Fibroblast of the aortic adventitia (primary cell): ENCODE measurements at regions not wholly inside any gene's neighbourhood (a gene's known extent, or its start where the extent isn't known, plus 50 kb on each side); places are given as distances from the start of the nearest gene placed in this dataset.

Experiments used
- DNase-seq: peaks from one replicate; pipeline ENCODE4 v3.0.0-alpha.2; 2010; ENCODE audit warnings: low read depth
- H3K4me3 ChIP-seq: 2 replicates; pipeline ENCODE4 v1.5.1; 2011; ENCODE audit warnings: low read depth, mild to moderate bottlenecking, control low read depth, low read length, moderate library complexity
- CTCF ChIP-seq: IDR thresholded peaks from 2 replicates; pipeline ENCODE4 v1.5.1; 2011; ENCODE audit warnings: mild to moderate bottlenecking, low read length, control low read depth, inconsistent platforms; ENCODE audit not compliant: insufficient read depth

DNA sequence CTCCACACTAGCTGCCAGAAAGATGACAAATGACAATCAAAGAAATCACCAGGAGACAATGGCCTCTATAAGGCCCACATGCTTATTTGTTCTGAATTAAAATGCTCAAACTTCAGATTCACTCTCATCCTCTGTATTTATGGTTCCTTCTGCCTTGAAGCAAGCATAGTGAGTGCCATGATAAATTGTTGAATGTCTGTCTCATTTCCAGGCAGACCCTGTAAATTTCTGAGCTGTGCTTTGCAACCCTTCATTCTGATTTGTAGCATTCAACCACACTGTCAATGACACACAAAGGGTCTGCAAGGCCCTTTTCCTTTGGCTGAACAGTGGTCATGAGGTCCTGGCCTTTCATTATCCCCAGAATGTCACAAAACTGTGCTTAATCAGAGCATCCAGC is 506.6 kb upstream of the GHITM start:
- TF ChIP-seq CTCF, result no peak
- H3K4me3 ChIP-seq, result no peak overlapping the region
- DNase-seq, result no peak

DNA sequence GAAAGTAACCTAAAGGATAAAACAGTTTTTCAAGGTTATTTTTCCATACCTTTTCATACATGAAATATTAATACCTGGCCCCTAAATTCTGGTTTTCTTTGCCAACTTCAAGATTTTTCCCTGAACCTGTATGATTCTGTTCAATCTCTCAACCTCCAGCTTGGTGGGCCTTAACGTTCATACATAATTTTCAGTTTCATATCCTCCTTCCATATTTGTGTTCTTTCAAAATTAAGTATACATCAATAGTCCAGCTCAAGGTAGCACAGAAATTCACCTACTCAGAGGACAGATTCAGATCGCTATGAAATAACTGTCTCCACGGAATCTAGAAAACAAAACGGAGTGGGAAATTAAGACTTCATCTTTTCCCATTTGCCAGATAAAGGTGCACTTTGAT is 505.8 kb upstream of the GHITM start:
- no peak for TF ChIP-seq CTCF
- DNase-seq, result no peak
- H3K4me3 ChIP-seq, result no peak overlapping the region

DNA sequence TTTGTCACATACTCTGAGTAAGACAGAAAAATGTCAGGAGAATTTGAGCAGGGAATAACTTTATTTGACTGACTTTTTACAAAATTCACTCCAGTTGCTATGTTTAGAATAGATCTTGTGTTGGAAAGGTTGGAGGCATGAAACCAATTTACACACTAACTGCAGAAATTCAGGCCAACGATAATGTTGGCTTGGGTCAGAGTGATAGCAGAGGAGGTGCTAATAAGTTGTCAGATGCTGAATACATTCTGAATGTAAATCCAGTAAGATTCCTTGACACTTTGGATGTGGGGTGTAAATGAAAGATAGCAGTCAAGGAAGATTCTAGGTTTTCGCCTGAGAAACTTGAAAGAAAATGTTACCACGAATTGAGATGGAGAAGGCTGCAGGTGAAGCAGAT is 502.5 kb upstream of the GHITM start:
- no peak for TF ChIP-seq CTCF
- no peak for DNase-seq
- H3K4me3 ChIP-seq, result no peak overlapping the region

DNA sequence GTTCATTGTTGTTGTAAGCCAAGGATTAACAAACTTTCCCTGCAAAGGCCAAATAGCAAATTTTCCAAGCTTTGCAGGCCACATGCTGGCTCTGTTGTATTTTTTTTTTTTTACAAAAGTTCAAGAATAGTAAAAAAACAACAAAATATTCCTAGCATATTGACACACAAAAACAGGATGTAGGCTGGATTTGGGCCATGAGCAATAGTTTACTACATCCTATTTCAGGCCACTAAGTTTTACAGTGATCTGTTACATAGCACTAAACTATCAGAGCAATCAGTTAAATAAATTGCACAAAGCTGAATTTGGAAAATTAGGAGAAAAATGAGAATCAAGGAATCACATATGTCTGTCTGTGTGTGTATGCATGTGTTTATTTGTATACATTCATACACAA is 491.8 kb upstream of the GHITM start:
- no peak overlapping the region for H3K4me3 ChIP-seq
- DNase-seq, result no peak
- TF ChIP-seq CTCF, result no peak

GRCh38 chr10:83648201-83648600 is 491.1 kb upstream of the GHITM start:
- TF ChIP-seq CTCF, result no peak
- no peak for DNase-seq
- H3K4me3 ChIP-seq, result no peak overlapping the region

GRCh38 chr10:83649471-83649870 is 489.8 kb upstream of the GHITM start:
- no peak overlapping the region for H3K4me3 ChIP-seq
- DNase-seq, result no peak
- no peak for TF ChIP-seq CTCF

GRCh38 chr10:83654689-83655088 is 484.6 kb upstream of the GHITM start:
- no peak for DNase-seq
- no peak for TF ChIP-seq CTCF
- H3K4me3 ChIP-seq, result no peak overlapping the region
